Activated CD4-positive, alpha-beta memory T cell treated with anti-CD3 and anti-CD28 coated beads for 36 hours (primary cell): ENCODE measurements at regions not wholly inside any gene's neighbourhood (a gene's known extent, or its start where the extent isn't known, plus 50 kb on each side); places are given as distances from the start of the nearest gene placed in this dataset.

Experiments
- CTCF ChIA-PET: fragments of 350-600 bp; sonication (Branson Sonifier 250); formaldehyde crosslinking; loops from one replicate; lab custom pipeline; 2021; ENCODE audit warnings: antibody characterized with exemption, inconsistent platforms; lab: Charles Lee
- POLR2A ChIA-PET: fragments of 350-600 bp; sonication (Branson Sonifier 250); formaldehyde crosslinking; loops from one replicate; lab custom pipeline; 2021; ENCODE audit warnings: antibody characterized with exemption; lab: Charles Lee
- DNase-seq: peaks from one replicate; pipeline ENCODE4 v3.0.0-alpha.2; 2020
- H3K27ac Mint-ChIP-seq: one replicate; pipeline ENCODE4 v1.8.0; 2021; ENCODE audit warnings: mixed read lengths
- H3K27me3 Mint-ChIP-seq: one replicate; pipeline ENCODE4 v1.8.0; 2021; ENCODE audit warnings: mixed read lengths
- H3K36me3 Mint-ChIP-seq: one replicate; pipeline ENCODE4 v1.8.0; 2021; ENCODE audit warnings: mixed read lengths
- H3K4me1 Mint-ChIP-seq: one replicate; pipeline ENCODE4 v1.8.0; 2021; ENCODE audit warnings: low read depth, mixed read lengths
- H3K4me3 Mint-ChIP-seq: one replicate; pipeline ENCODE4 v1.8.0; 2021; ENCODE audit warnings: mild to moderate bottlenecking, mixed read lengths
- H3K9me3 Mint-ChIP-seq: one replicate; pipeline ENCODE4 v1.8.0; 2021; ENCODE audit warnings: mixed read lengths
- intact Hi-C: fragments of 100-400 bp; cut with micrococcal nuclease; formaldehyde crosslinking; loops from one replicate; pipeline ENCODE4 v1.15.1; 2023

- Mint-ChIP-seq H3K27me3 (peaks cover 14% of the 10 kb centered on the region), H3K36me3 (no peaks in the 10 kb centered on the region), H3K27ac (no peak overlapping the region), H3K9me3 (no peaks in the 10 kb centered on the region), H3K4me1 (no peaks in the 10 kb centered on the region), H3K4me3 (no peak overlapping the region)
- no peak for DNase-seq
- ChIA-PET CTCF (no interaction called here), POLR2A (no interaction called here)
- intact Hi-C loops, result no loop called here
These were observed 215.9 kb downstream of the IRS1 start for GRCh38 chr2:226583715-226584114.

GRCh38 chr2:226581661-226582060 is 218.0 kb downstream of the IRS1 start:
- Mint-ChIP-seq H3K9me3 (no peaks in the 10 kb centered on the region), H3K4me3 (no peak overlapping the region), H3K36me3 (no peaks in the 10 kb centered on the region), H3K27me3 (peaks cover 14% of the 10 kb centered on the region), H3K4me1 (no peaks in the 10 kb centered on the region), H3K27ac (no peak overlapping the region)
- DNase-seq, result no peak
- CTCF ChIA-PET, result no interaction called here
- intact Hi-C loops, result no loop called here
- POLR2A ChIA-PET, result no interaction called here

GRCh38 chr2:226581004-226581403 is 218.6 kb downstream of the IRS1 start:
- intact Hi-C loops, result no loop called here
- H3K36me3 Mint-ChIP-seq, result no peaks in the 10 kb centered on the region
- CTCF ChIA-PET, result no interaction called here
- no peak overlapping the region for H3K27ac Mint-ChIP-seq
- no peak overlapping the region for H3K4me3 Mint-ChIP-seq
- H3K27me3 Mint-ChIP-seq, result peaks cover 14% of the 10 kb centered on the region
- DNase-seq, result no peak
- no peaks in the 10 kb centered on the region for H3K9me3 Mint-ChIP-seq
- H3K4me1 Mint-ChIP-seq, result no peaks in the 10 kb centered on the region
- POLR2A ChIA-PET, result no interaction called here

GRCh38 chr2:226580403-226580802 is 219.2 kb downstream of the IRS1 start:
- Mint-ChIP-seq H3K4me3 (no peak overlapping the region), H3K27me3 (peaks cover 14% of the 10 kb centered on the region), H3K4me1 (no peaks in the 10 kb centered on the region), H3K9me3 (no peaks in the 10 kb centered on the region), H3K27ac (no peak overlapping the region), H3K36me3 (no peaks in the 10 kb centered on the region)
- ChIA-PET CTCF (interaction anchor here (1.2 kb wide), 1 partner anchor 223 kb away, joined by 3 read pairs; no protein-coding TSS in a partner anchor), POLR2A (interaction anchor here (0.6 kb wide), 1 partner anchor 103 kb away, joined by 3 read pairs; no protein-coding TSS in a partner anchor)
- intact Hi-C loops, result no loop called here
- DNase-seq, result no peak

GRCh38 chr2:226579519-226579918 is 220.1 kb downstream of the IRS1 start:
- intact Hi-C loops, result no loop called here
- ChIA-PET POLR2A (interaction anchor here (0.6 kb wide), 1 partner anchor 104 kb away, joined by 3 read pairs; no protein-coding TSS in a partner anchor), CTCF (interaction anchor here (1.2 kb wide), 1 partner anchor 223 kb away, joined by 3 read pairs; no protein-coding TSS in a partner anchor)
- no peak for DNase-seq
- no peaks in the 10 kb centered on the region for H3K9me3 Mint-ChIP-seq
- no peak overlapping the region for H3K4me3 Mint-ChIP-seq
- no peaks in the 10 kb centered on the region for H3K4me1 Mint-ChIP-seq
- no peaks in the 10 kb centered on the region for H3K36me3 Mint-ChIP-seq
- peaks cover 14% of the 10 kb centered on the region for H3K27me3 Mint-ChIP-seq
- no peak overlapping the region for H3K27ac Mint-ChIP-seq

GRCh38 chr2:226578879-226579278 is 220.7 kb downstream of the IRS1 start:
- ChIA-PET POLR2A (no interaction called here), CTCF (interaction anchor here (1.2 kb wide), 1 partner anchor 224 kb away, joined by 3 read pairs; no protein-coding TSS in a partner anchor)
- no peaks in the 10 kb centered on the region for H3K4me1 Mint-ChIP-seq
- no peak for DNase-seq
- H3K9me3 Mint-ChIP-seq, result no peaks in the 10 kb centered on the region
- no peak overlapping the region for H3K4me3 Mint-ChIP-seq
- intact Hi-C loops, result no loop called here
- H3K36me3 Mint-ChIP-seq, result no peaks in the 10 kb centered on the region
- peaks cover 14% of the 10 kb centered on the region for H3K27me3 Mint-ChIP-seq
- H3K27ac Mint-ChIP-seq, result no peak overlapping the region

- intact Hi-C loops, result no loop called here
- peaks cover 13% of the 10 kb centered on the region for H3K27me3 Mint-ChIP-seq
- no peaks in the 10 kb centered on the region for H3K9me3 Mint-ChIP-seq
- no peak for DNase-seq
- POLR2A ChIA-PET, result no interaction called here
- H3K36me3 Mint-ChIP-seq, result no peaks in the 10 kb centered on the region
- no peak overlapping the region for H3K27ac Mint-ChIP-seq
- H3K4me1 Mint-ChIP-seq, result no peaks in the 10 kb centered on the region
- CTCF ChIA-PET, result no interaction called here
- H3K4me3 Mint-ChIP-seq, result no peak overlapping the region
These were observed 221.2 kb downstream of the IRS1 start for GRCh38 chr2:226578373-226578772.

GRCh38 chr2:226575928-226576327 is 223.7 kb downstream of the IRS1 start:
- H3K27ac Mint-ChIP-seq, result no peak overlapping the region
- H3K36me3 Mint-ChIP-seq, result no peaks in the 10 kb centered on the region
- ChIA-PET POLR2A (no interaction called here), CTCF (no interaction called here)
- intact Hi-C loops, result no loop called here
- no peak for DNase-seq
- no peak overlapping the region for H3K4me3 Mint-ChIP-seq
- H3K4me1 Mint-ChIP-seq, result no peaks in the 10 kb centered on the region
- no peaks in the 10 kb centered on the region for H3K27me3 Mint-ChIP-seq
- no peaks in the 10 kb centered on the region for H3K9me3 Mint-ChIP-seq

- intact Hi-C loops, result no loop called here
- H3K4me3 Mint-ChIP-seq, result no peak overlapping the region
- no peaks in the 10 kb centered on the region for H3K27me3 Mint-ChIP-seq
- no peak overlapping the region for H3K27ac Mint-ChIP-seq
- CTCF ChIA-PET, result no interaction called here
- no peaks in the 10 kb centered on the region for H3K9me3 Mint-ChIP-seq
- H3K36me3 Mint-ChIP-seq, result no peaks in the 10 kb centered on the region
- DNase-seq, result no peak
- POLR2A ChIA-PET, result interaction anchor here (0.5 kb wide), 1 partner anchor 227 kb away, joined by 3 read pairs; no protein-coding TSS in a partner anchor
- no peaks in the 10 kb centered on the region for H3K4me1 Mint-ChIP-seq
These were observed 226.5 kb downstream of the IRS1 start for GRCh38 chr2:226573158-226573557.

- intact Hi-C loops, result loop anchor here (10.0 kb wide), 1 partner anchor 240 kb away; no protein-coding TSS in a partner anchor
- Mint-ChIP-seq H3K9me3 (no peaks in the 10 kb centered on the region), H3K36me3 (no peaks in the 10 kb centered on the region), H3K27ac (no peak overlapping the region), H3K27me3 (peaks cover 7% of the 10 kb centered on the region), H3K4me3 (no peak overlapping the region), H3K4me1 (no peaks in the 10 kb centered on the region)
- DNase-seq, result no peak
- POLR2A ChIA-PET, result no interaction called here
- CTCF ChIA-PET, result no interaction called here
These were observed 235.0 kb downstream of the IRS1 start for GRCh38 chr2:226564667-226565066.

GRCh38 chr2:226561962-226562361 is 237.7 kb downstream of the IRS1 start:
- H3K9me3 Mint-ChIP-seq, result no peaks in the 10 kb centered on the region
- POLR2A ChIA-PET, result no interaction called here
- no peak for DNase-seq
- no peak overlapping the region for H3K27ac Mint-ChIP-seq
- no peaks in the 10 kb centered on the region for H3K4me1 Mint-ChIP-seq
- CTCF ChIA-PET, result no interaction called here
- H3K36me3 Mint-ChIP-seq, result no peaks in the 10 kb centered on the region
- H3K4me3 Mint-ChIP-seq, result no peak overlapping the region
- intact Hi-C loops, result loop anchor here (10.0 kb wide), 1 partner anchor 243 kb away; no protein-coding TSS in a partner anchor
- peaks cover 12% of the 10 kb centered on the region for H3K27me3 Mint-ChIP-seq

- no peaks in the 10 kb centered on the region for H3K36me3 Mint-ChIP-seq
- intact Hi-C loops, result loop anchor here (10.0 kb wide), 1 partner anchor 244 kb away; no protein-coding TSS in a partner anchor
- ChIA-PET POLR2A (no interaction called here), CTCF (no interaction called here)
- no peaks in the 10 kb centered on the region for H3K4me1 Mint-ChIP-seq
- peaks cover 18% of the 10 kb centered on the region for H3K27me3 Mint-ChIP-seq
- no peak overlapping the region for H3K27ac Mint-ChIP-seq
- DNase-seq, result no peak
- no peaks in the 10 kb centered on the region for H3K9me3 Mint-ChIP-seq
- H3K4me3 Mint-ChIP-seq, result no peak overlapping the region
These were observed 239.3 kb downstream of the IRS1 start for GRCh38 chr2:226560325-226560724.

GRCh38 chr2:226559536-226559935 is 240.1 kb downstream of the IRS1 start:
- no peak for DNase-seq
- intact Hi-C loops, result no loop called here
- H3K27ac Mint-ChIP-seq, result no peak overlapping the region
- no peaks in the 10 kb centered on the region for H3K36me3 Mint-ChIP-seq
- POLR2A ChIA-PET, result no interaction called here
- no peaks in the 10 kb centered on the region for H3K4me1 Mint-ChIP-seq
- no peak overlapping the region for H3K4me3 Mint-ChIP-seq
- CTCF ChIA-PET, result no interaction called here
- H3K27me3 Mint-ChIP-seq, result peaks cover 18% of the 10 kb centered on the region
- H3K9me3 Mint-ChIP-seq, result no peaks in the 10 kb centered on the region
